ENCODE measurements at regions not wholly inside any gene's neighbourhood (a gene's known extent, or its start where the extent isn't known, plus 50 kb on each side); places are given as distances from the start of the nearest gene placed in this dataset.
"Not testable (repeated sequence)": the region's sequence is repeated elsewhere in the genome, so short reads cannot be mapped to it uniquely, and the experiment has no call there.

DNA sequence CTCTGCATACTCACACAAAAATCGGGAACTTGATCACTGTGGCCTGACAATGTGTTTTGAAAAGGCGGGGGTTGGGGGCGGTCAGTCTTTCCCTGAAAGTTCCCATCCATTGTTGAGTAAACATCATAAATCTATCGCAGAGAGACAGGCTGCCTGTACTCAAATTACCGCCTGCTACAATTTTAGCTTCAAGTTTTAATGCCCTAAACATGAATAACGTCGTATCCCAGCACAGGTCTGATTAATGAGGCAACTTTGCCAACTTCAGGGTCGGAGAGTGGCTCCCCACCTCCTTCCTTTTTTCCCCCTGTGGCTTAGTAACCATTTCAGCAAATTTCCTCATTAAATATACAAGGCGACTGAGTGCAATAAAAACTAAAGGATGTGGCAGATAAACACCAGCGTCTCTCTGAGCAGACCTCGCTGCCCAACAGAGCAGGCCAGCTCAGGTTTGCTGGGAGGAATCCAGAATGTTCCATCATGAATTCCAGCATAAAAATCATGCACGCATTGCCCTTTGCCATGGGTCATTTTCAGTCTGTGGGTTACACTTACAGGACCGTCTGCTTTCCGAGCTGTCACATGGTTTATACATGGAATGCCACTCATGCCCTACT is 213.5 kb upstream of the PLGLB2 start:
- H3K4me3 ChIP-seq (ENCODE audit: low read depth, low read length): not testable (repeated sequence)

DNA sequence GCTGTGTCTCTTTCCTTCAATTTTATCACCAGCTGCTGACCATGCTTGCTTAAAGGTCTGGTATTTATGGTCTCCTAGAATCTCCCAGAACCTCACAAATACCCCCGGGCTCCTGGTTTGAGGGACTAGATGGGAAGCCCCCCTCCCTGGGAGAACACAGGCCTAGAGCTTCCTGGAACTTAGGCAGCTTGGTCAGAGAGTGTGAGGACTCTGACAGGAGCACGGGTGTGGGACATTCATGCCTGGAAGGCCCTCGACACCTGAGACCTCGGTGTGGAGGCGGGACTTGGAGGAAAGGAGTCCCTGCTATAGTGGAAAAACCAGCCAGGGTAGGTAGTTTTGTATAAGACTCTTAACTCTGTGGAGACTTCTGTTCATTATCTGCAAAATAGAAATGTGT is 211.5 kb upstream of the PLGLB2 start:
- H3K4me3 ChIP-seq (ENCODE audit: low read depth, low read length): not testable (repeated sequence)

DNA sequence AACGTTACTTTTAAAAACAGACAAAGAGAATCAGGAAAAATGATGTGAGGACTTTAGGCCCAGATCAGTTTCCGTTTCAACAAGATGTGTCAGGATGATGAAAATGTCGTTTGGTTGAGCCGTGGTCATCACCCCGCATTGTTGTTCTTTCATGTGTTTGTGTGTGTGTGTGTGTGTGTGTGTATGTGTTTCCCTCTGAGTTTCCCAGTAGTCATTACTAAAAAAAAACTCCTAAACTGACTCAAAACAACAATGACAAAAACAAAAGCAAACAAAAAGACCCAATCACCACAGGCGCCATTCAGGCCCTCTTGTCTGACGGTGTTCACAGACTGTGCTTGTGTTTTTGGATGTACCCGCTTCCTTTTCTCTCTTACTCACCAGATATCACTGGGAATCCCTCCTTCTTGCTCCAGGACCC is 210.6 kb upstream of the PLGLB2 start:
- H3K4me3 ChIP-seq (ENCODE audit: low read depth, low read length): not testable (repeated sequence)

DNA sequence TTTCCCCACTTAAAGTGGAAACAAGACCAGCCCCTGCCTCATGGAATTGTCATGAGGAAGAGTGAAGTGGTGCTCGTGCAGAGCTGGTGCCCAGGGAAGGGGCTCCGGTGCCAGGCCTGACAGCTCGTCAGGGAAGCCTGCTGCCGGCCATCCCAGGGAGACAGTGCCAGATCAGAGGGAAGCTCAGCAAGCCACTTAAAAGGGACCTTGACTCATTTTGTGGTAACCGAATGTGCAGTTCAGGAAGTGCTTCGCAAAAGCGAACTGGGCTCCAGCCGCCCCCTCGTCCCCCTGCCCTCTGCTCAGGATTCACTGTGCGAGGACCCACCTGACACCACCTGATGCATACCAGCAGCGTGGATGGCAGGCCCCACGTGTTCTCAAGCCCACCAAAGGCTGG is 209.6 kb upstream of the PLGLB2 start:
- H3K4me3 ChIP-seq (ENCODE audit: low read depth, low read length): not testable (repeated sequence)

DNA sequence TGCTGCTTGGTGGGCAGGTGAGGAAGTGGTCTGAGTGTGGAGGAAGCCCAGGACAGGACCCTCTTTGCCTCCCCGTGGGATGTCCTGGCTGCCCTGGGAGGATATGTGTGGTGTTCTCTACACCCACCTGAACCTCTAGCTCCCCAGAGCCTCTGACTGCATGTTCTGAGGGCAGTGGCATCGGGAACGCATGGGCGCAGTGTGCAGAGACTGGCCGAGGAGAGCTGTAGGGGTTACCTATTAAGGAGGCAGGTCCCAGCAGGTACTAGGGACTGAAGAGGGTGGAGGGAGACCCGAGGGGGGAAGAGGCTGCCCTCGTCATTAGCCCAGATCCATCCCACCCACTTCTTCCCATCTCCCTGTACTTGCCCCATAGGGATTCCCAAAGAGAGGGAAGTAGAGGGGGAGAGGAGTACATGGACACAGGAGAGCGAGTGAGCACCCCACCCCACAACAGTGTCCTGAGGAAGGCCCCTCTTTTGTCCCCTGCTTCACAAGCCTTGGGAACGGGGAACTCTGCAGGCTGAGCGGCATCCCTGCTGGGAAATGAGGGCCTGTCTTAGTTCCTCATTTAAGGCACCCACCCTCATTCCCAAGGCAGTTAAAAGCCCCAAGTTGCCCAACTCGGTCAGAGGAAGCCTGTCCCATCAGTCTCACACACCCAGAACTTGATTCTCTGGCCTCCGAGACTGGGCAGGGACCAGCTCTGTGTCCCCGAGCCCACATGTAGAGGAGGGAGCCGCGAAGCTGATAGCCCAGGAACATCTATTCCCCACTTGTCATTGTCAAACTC is 208.5 kb upstream of the PLGLB2 start:
- not testable (repeated sequence) for H3K4me3 ChIP-seq (ENCODE audit: low read depth, low read length)

DNA sequence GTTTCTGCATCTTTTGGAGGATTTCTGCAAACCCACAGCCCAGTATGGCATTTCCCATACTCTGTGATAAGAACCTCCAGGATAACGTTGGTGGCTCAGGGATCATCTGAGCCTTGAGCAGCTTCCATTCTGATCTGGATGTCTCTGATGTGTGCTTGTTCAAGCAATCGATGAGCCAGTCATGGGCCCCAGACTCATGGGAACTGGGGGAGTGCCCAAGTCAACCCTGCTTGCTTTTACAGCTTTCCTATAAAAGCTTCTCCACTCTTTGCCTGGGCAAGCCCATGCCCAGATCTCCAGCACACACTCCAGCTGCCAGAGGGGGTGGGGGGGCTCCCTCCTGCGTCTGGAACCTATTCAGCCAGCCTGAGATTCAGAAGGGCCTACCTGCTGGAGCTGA is 207.6 kb upstream of the PLGLB2 start:
- H3K4me3 ChIP-seq (ENCODE audit: low read depth, low read length): not testable (repeated sequence)

DNA sequence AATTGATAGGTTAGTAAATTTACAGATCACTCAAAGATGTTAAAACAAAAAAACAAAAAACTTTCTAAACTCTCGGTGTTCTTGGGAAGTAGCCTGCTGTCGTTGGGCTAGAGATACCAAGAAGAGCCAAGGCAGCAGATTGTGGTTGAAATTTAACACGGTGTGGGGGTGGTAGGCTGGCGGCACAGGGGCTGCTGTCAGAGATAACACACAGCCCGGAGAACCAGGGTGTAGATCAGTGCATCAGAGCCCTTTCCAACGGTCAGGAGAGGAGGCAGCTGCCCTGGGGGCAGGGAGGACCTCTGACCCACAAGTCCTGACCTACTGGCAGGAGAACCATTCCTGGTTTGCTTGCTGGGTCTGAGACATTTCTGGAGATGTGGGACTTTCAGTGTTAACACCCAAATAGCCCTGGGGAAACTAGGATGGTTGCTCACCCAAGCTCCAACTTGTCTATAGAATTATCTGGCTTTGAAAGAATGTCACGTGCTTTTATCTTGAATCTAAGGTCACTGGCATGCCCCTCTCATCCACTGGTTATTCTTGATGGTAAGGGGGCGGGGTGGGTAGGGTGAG is 205.2 kb upstream of the PLGLB2 start:
- not testable (repeated sequence) for H3K4me3 ChIP-seq (ENCODE audit: low read depth, low read length)

DNA sequence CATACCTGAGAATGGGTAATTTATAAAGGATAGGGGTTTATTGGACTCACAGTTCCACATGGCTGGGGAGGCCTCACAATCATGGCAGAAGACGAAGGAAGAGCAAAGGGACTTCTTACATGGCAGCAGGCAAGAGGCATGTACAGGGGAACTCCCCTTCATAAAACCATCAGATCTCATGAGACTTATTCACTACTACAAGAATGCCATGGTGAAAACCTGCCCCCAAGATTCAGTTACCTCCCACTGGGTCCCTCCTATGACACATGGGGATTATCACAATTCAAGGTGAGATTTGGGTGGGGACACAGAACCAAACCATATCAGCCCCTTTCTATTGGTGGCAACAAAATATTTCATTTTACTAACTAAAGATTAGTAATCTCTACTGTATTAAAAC is 204.1 kb upstream of the PLGLB2 start:
- not testable (repeated sequence) for H3K4me3 ChIP-seq (ENCODE audit: low read depth, low read length)

DNA sequence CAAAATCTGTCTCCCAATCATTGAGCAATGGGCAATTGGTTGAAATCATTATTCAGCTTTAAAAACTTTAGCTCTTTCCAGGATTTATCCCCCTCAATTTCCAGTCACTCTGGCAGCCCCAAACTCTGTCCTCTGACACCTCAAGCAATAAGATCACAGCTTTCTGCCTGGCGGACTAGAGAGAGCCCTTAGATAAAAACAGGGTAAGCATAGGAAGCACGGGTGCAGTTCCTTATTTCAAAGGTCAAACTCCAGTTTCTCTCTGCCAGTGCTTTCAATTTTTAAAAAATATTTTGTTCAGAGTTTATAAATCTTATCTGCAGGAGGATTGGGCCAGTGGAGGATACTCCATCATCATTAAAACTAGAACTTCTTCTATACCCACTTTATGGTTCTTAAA is 200.8 kb upstream of the PLGLB2 start:
- H3K4me3 ChIP-seq (ENCODE audit: low read depth, low read length): not testable (repeated sequence)

DNA sequence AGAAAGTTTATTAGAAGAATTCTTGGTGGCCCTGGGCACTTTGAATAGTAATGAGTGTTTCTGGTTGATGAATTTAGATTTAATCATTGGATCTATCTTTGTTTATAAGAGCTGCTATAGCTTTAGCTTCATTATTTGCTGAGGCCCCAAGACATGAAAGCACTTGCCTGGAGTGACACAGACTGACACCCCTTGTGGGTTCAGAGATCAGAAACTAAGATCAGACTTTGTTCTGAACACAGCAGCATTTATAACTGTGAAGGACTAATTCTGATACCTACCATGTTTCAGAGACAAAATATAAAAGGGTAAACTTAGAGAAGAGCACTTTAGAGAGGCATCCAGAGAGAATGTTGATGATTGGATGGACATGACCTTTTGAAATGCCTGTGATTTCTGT is 199.9 kb upstream of the PLGLB2 start:
- not testable (repeated sequence) for H3K4me3 ChIP-seq (ENCODE audit: low read depth, low read length)

DNA sequence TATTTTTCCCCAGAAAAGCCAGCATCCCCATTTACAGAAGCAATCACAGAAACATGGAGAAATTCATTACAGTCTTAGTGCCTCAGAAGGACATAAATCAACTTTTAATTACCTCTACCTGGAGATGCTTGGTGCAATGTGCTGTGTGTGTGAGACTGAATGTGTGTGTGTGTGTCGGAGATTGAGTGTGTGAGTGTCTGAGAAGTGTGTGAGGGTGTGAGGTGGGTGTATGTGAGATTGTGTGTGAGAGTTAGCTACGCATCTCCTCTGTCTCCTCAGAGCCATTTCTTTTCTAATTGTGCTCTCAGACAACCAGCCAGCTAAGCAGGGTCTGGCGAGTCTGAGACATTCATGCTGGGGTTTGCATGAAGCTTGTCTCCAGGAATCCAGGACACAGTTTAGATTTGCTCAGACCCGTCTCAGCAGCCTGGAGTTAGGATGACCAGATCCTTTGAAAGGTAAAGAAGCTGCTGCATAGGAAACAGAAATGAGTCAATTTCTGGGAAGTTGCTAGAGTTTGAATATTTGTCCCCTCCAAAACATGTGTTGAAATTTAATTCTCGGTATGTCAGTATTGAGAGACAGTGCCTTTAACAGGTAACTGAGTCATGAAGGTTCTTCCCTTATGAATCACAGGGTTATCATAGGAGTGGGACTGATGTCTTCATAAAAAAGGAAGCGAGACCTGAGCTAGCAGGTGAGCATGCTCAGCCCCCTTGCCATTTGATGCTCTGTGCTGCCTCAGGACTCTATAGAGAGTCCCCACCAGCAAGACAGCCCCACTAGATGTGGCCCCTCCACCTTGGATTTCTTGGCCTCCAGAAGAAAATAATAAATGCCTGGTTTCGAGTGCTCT is 199.0 kb upstream of the PLGLB2 start:
- H3K4me3 ChIP-seq (ENCODE audit: low read depth, low read length): not testable (repeated sequence)

DNA sequence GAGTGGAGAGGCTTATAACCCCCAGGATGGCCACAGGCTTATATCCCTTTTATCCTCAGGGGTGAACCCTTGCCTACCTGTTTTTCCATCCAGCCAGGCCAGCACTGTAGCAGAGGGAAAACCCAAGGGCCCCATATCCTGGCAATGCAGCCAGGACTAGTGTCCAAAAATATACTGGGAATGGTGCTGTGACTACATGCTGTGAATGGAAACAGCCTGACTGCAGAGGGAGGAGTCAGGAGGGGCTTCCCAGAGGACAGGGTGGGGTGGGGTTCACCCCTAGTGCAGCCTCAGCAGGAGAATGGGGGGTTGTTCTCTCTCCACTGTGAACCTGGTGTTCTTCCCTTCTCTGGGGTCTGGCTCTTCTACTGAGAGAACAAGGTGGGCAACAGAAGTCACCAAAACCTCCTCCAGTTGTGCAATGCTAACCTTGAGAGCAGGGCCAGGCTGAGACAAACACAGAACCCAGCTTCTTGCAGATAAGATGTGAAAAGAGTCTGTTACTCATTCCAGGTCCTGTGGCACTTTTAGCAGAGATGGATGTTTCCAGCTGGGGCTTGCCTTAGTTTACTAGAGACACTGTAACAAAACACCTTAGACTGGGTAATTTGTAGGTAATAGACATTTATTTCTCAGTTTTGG is 198.2 kb upstream of the PLGLB2 start:
- not testable (repeated sequence) for H3K4me3 ChIP-seq (ENCODE audit: low read depth, low read length)

DNA sequence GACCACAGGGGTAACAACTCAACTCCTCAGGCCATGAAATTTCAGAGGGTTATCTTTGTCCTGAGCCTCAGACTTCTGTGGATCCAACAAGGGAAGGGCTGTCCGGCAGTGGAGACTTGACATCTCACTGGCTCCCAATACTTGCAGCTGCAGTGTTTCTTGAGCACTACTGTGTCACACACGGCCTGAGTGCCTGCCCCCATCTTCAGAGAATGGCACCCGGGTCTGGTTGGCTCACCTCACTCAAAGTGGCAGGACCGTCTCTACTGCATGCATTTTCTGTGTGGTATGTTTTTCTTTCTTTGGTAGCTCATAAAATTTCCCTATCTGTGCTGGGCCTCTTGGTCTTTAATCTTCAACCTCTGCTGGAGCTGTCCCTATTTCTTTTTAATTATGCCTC is 193.2 kb upstream of the PLGLB2 start:
- H3K4me3 ChIP-seq (ENCODE audit: low read depth, low read length): not testable (repeated sequence)

DNA sequence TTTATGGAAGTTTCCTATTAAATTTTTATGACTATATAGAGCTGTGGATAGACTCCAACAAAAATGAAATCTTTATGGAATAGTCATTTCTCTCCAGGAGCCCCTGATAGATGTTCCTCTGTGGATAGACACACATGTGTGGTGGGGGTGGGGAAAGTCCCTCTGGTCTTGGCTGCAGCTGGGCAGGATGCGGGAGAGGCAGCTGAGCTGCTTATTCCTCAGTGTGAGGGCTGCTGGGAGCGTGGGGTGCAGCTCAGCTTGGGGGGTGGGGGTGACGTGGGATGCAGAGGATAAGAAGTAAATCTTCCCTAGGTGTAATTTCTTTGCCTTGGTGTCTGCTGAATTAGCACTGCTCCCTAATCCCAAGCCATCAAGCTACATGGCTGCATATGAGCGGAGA is 192.8 kb upstream of the PLGLB2 start:
- not testable (repeated sequence) for H3K4me3 ChIP-seq (ENCODE audit: low read depth, low read length)

DNA sequence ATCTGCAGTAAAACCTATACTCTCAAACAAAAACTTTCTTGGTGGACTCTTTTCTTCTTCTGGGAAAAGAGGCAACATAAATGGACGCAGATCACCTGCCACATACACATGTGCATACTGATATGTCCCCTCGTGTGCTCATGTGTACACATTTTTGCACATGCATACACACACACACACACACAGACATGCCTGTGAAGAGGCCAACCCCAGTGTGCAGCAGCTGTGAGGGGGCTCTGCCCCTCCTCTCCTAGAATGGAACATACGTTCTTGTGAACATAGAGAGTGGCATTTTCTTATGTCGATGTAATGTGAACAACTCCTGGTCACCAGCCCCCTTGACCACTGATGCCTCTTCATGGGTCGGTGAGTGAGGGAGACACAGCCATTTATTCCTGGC is 188.9 kb upstream of the PLGLB2 start:
- not testable (repeated sequence) for H3K4me3 ChIP-seq (ENCODE audit: low read depth, low read length)

DNA sequence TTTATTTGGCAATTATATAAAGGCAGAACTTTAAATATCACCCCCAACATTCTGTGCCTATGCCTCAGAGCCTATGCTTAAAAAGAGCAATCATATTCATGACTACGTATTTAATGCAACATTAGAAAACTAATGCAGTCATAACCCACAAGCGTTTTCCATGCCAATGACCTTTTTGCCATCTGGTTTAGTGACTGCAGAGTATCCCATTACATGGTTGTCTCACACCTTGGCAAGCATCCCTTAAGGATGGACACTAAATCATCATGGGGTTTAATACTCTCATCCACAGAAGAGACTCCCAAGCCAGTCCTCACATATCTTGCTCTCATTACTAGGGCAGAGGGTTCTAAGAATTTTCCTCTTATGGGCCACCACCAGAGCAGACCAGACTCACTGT is 188.2 kb upstream of the PLGLB2 start:
- H3K4me3 ChIP-seq (ENCODE audit: low read depth, low read length): not testable (repeated sequence)

DNA sequence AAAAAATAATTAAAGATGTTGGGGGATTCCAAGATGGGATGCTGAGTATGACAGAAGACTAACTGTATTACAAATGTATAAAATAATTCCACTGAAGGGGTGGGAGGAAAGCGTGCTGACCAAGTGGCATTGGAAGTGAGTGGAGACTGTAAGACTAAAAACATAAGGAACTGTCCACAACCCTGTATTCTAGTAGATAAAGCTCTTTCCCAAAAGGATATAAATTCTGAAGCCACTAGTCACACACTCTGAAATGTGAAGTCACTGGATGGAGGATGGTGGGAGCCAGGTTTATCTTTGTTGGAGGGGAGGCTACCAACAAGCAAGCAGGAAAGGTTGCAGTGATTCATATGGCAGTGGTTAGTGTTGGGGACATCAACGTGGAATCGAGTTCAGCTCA is 182.8 kb upstream of the PLGLB2 start:
- not testable (repeated sequence) for H3K4me3 ChIP-seq (ENCODE audit: low read depth, low read length)

DNA sequence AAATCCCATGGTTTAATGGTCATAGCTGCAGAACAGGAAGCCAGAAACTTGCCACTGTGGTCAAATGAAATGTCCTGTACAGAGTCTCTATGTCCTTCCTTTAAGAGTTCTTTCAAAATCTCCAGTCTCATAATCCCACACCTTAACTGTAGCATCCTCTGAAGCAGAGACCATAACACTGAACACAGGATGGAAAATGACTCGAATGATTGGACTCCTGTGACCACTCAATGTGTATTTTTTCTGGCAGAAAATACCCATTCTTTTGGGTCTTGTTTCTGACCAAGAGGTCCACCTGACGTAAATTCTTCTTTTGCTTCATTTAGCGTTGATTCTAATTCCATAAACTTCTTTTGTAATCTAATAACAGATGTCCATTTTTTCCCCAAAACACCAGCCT is 181.4 kb upstream of the PLGLB2 start:
- H3K4me3 ChIP-seq (ENCODE audit: low read depth, low read length): not testable (repeated sequence)

DNA sequence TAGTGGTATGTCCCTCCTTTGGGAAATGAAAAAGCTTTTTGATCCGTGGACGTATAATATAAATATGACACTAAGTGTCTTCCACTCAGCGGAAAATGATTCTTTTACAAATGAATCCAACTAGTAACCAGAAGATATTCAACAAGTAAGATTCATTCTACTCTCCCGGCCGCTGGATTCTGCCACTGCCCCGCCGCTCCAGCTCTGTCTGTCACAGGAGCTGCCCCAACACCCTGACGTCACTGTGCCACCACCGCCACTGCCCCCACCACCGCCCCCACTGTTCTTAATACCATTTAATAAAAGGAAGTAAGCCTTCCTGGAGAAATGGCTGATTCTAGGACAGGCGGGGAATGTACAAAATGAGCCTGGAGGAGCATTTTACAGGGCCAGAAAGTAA is 180.8 kb upstream of the PLGLB2 start:
- H3K4me3 ChIP-seq (ENCODE audit: low read depth, low read length): not testable (repeated sequence)

DNA sequence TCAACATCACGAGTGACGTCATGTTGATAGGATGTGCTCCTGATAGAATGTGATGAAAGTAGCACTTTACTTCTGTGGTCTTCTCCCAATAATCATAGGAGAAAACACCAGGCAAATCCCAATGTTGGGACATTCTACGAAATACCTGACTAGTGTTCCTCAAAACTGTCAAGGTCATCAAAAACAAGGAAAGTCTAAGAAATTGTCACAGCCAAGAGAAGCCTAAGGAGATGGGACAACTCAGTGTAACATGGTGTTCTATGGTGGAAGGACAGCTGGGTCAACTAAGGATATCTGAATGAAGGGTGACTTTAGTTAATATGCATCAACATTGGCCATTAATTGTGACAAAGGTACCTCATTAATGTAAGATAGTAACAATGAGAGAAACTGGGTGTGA is 180.0 kb upstream of the PLGLB2 start:
- H3K4me3 ChIP-seq (ENCODE audit: low read depth, low read length): not testable (repeated sequence)

All from GM12875 (cell line).